SK-N-SH treated with all-trans-retinoic acid at 6 μM for 48 hours (cell line): ENCODE measurements at regions not wholly inside any gene's neighbourhood (a gene's known extent, or its start where the extent isn't known, plus 50 kb on each side); places are given as distances from the start of the nearest gene placed in this dataset.

Source experiments
- ATAC-seq: fragments of 200-7000 bp; cut with Tn5 transposase; 3 replicates; pipeline ENCODE4 v1.9.1; 2020; ENCODE audit warnings: mild to moderate bottlenecking, moderate library complexity
- ARNTL ChIP-seq: fragments of 450-650 bp; formaldehyde crosslinking; IDR thresholded peaks from 2 replicates; pipeline ENCODE4 v1.5.0; 2020; ENCODE audit warnings: low read depth, mild to moderate bottlenecking, moderate library complexity, borderline replicate concordance
- BACH2 ChIP-seq: fragments of 250-450 bp; sonication (Bioruptor Pico); IDR thresholded peaks from 2 replicates; pipeline ENCODE4 v1.9.0; 2021; ENCODE audit warnings: mild to moderate bottlenecking, borderline replicate concordance
- CREB5 ChIP-seq: fragments of 250-450 bp; sonication (Bioruptor Pico); IDR thresholded peaks from 2 replicates; pipeline ENCODE4 v1.5.1; 2020; ENCODE audit warnings: low read depth, mild to moderate bottlenecking, moderate library complexity
- CSDC2 ChIP-seq: fragments of 250-450 bp; sonication (Bioruptor Pico); IDR thresholded peaks from 2 replicates; pipeline ENCODE4 v1.5.0; 2020; ENCODE audit warnings: mild to moderate bottlenecking, moderate library complexity
- CSRNP3 ChIP-seq: fragments of 250-450 bp; sonication (Bioruptor Pico); IDR thresholded peaks from 2 replicates; pipeline ENCODE4 v1.5.1; 2021; ENCODE audit warnings: mild to moderate bottlenecking, moderate library complexity
- ESRRG ChIP-seq: fragments of 250-450 bp; sonication (Bioruptor Pico); IDR thresholded peaks from 2 replicates; pipeline ENCODE4 v1.6.1; 2021; ENCODE audit warnings: mild to moderate bottlenecking
- GLIS3 ChIP-seq: fragments of 250-450 bp; sonication (Bioruptor Pico); IDR thresholded peaks from 2 replicates; pipeline ENCODE4 v1.5.0; 2020; ENCODE audit warnings: mild to moderate bottlenecking, moderate library complexity
- ISL1 ChIP-seq: fragments of 250-450 bp; sonication (Bioruptor Pico); IDR thresholded peaks from 2 replicates; pipeline ENCODE4 v2.1.2; 2022; ENCODE audit warnings: mild to moderate bottlenecking, moderate library complexity
- POU6F1 ChIP-seq: fragments of 250-450 bp; sonication (Bioruptor Pico); IDR thresholded peaks from 2 replicates; pipeline ENCODE4 v1.8.0; 2021; ENCODE audit warnings: low read depth, mild to moderate bottlenecking, moderate library complexity, borderline replicate concordance
- PPARA ChIP-seq: fragments of 250-450 bp; sonication (Bioruptor Pico); IDR thresholded peaks from 2 replicates; pipeline ENCODE4 v1.5.0; 2020; ENCODE audit warnings: mild to moderate bottlenecking, borderline replicate concordance
- RARB ChIP-seq: fragments of 250-450 bp; sonication (Bioruptor Pico); IDR thresholded peaks from 2 replicates; pipeline ENCODE4 v1.8.0; 2021; ENCODE audit warnings: mild to moderate bottlenecking, moderate library complexity
- SNAI2 ChIP-seq: fragments of 250-450 bp; sonication (Bioruptor Pico); IDR thresholded peaks from 2 replicates; pipeline ENCODE4 v1.5.0; 2020; ENCODE audit warnings: mild to moderate bottlenecking, moderate library complexity
- TCF4 ChIP-seq: fragments of 250-450 bp; sonication (Bioruptor Pico); IDR thresholded peaks from 2 replicates; pipeline ENCODE4 v1.8.0; 2021; ENCODE audit warnings: mild to moderate bottlenecking, moderate library complexity, borderline replicate concordance
- TOX ChIP-seq: fragments of 250-450 bp; sonication (Bioruptor Pico); IDR thresholded peaks from 2 replicates; pipeline ENCODE4 v1.8.0; 2021; ENCODE audit warnings: mild to moderate bottlenecking, moderate library complexity, borderline replicate concordance
- ZC3H10 ChIP-seq: fragments of 250-450 bp; sonication (Bioruptor Pico); IDR thresholded peaks from 2 replicates; pipeline ENCODE4 v1.5.1; 2021; ENCODE audit warnings: mild to moderate bottlenecking, moderate library complexity
- ZFP3 ChIP-seq: fragments of 250-450 bp; sonication (Bioruptor Pico); IDR thresholded peaks from 2 replicates; pipeline ENCODE4 v1.5.0; 2020; ENCODE audit warnings: mild to moderate bottlenecking, moderate library complexity
- ZNF70 ChIP-seq: fragments of 450-650 bp; formaldehyde crosslinking; IDR thresholded peaks from 2 replicates; pipeline ENCODE4 v1.5.0; 2020; ENCODE audit warnings: mild to moderate bottlenecking, moderate library complexity
- ZNF8 ChIP-seq: fragments of 450-650 bp; formaldehyde crosslinking; IDR thresholded peaks from 2 replicates; pipeline ENCODE4 v1.5.0; 2020; ENCODE audit warnings: mild to moderate bottlenecking, moderate library complexity
- TF ChIP-seq, protein P1 (sequence below): fragments of 250-450 bp; sonication (Bioruptor Pico); IDR thresholded peaks from 2 replicates; pipeline ENCODE4 v1.8.0; 2020; ENCODE audit warnings: mild to moderate bottlenecking, moderate library complexity, borderline replicate concordance

GRCh38 chr3:31295150-31295765 is 237.5 kb upstream of the STT3B start:
- TF ChIP-seq ZNF8 (CRISPR knock-in tag) (no peak), CREB5 (CRISPR knock-in tag) (no peak), CSDC2 (CRISPR knock-in tag) (no peak), SNAI2 (CRISPR knock-in tag) (no peak), ZNF70 (CRISPR knock-in tag) (no peak), GLIS3 (CRISPR knock-in tag) (no peak), RARB (CRISPR knock-in tag) (no peak), TCF4 (CRISPR knock-in tag) (no peak), PPARA (CRISPR knock-in tag) (no peak), BACH2 (CRISPR knock-in tag) (no peak), TOX (CRISPR knock-in tag) (no peak)
- ATAC-seq: no peak

GRCh38 chr3:31297726-31298298 is 234.9 kb upstream of the STT3B start:
- no peak for TF ChIP-seq ZNF8 (CRISPR knock-in tag)
- no peak for TF ChIP-seq ZFP3 (CRISPR knock-in tag)
- TF ChIP-seq, protein P1, sequence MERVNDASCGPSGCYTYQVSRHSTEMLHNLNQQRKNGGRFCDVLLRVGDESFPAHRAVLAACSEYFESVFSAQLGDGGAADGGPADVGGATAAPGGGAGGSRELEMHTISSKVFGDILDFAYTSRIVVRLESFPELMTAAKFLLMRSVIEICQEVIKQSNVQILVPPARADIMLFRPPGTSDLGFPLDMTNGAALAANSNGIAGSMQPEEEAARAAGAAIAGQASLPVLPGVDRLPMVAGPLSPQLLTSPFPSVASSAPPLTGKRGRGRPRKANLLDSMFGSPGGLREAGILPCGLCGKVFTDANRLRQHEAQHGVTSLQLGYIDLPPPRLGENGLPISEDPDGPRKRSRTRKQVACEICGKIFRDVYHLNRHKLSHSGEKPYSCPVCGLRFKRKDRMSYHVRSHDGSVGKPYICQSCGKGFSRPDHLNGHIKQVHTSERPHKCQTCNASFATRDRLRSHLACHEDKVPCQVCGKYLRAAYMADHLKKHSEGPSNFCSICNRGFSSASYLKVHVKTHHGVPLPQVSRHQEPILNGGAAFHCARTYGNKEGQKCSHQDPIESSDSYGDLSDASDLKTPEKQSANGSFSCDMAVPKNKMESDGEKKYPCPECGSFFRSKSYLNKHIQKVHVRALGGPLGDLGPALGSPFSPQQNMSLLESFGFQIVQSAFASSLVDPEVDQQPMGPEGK (CRISPR knock-in tag): no peak
- TF ChIP-seq PPARA (CRISPR knock-in tag): no peak
- TF ChIP-seq GLIS3 (CRISPR knock-in tag): no peak
- ATAC-seq: no peak

DNA sequence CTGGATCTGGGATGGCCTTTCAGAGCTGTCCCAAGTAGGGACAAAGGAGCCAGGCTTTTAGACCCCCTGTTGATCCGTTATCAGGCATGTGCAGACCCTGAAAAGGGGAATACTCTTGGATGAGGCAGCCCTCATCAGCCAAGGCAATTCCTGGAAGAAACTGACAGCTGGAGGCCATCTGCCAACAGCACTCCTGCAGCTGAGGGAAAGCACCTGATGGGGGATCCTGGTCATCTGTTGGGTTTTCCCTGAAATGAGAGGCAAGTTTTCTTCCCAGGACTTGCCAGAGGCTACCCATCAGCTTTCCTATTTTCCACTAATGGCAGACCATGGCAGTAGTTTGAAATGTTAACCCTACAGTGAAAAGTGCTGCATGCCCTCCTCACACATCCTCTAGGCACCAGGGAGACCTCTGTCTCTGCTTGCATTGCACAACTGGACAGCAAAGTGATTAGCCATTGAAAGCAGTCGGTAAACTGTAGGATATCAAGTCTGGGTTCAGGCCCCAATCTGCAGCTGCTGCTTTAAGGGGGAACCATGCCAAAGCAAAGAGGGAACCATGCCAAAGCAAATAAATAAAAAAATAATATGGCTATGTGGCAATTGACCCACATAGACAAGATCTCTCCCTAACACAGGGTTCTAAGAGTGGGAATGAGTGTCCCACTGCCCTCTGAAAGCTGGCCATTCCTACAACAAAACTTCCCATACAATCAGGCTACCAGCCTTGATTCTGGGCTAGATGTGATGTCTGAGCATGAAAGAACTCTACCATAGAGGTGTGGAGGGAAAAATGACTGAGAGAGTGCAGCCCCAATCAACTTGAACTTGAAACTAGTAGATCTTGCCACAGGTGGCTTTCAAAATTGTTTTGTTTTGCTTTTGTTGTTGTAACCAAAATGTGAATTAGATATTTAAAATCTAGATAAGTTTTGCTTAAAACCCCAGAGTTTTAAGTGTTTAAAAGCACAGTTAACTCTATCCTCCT is 232.0 kb upstream of the STT3B start:
- ATAC-seq: no peak
- TF ChIP-seq PPARA (CRISPR knock-in tag) (no peak), ZC3H10 (CRISPR knock-in tag) (no peak), ARNTL (no peak), TCF4 (CRISPR knock-in tag) (no peak), GLIS3 (CRISPR knock-in tag) (no peak), CSDC2 (CRISPR knock-in tag) (no peak), ISL1 (no peak), ZNF70 (CRISPR knock-in tag) (no peak), CSRNP3 (CRISPR knock-in tag) (no peak), CREB5 (CRISPR knock-in tag) (no peak), ZNF8 (CRISPR knock-in tag) (no peak), ESRRG (CRISPR knock-in tag) (no peak), SNAI2 (CRISPR knock-in tag) (no peak), BACH2 (CRISPR knock-in tag) (no peak), POU6F1 (CRISPR knock-in tag) (no peak)
- TF ChIP-seq, protein P1 (CRISPR knock-in tag): no peak
